ENCODE measurements at regions not wholly inside any gene's neighbourhood (a gene's known extent, or its start where the extent isn't known, plus 50 kb on each side); places are given as distances from the start of the nearest gene placed in this dataset.
A peak's percentile ranks its signal among the peaks of the same experiment; 100 is the strongest.

- no peak for TF ChIP-seq ZC3H10 (CRISPR knock-in tag; IDR thresholded peaks at IDR 0.05)
- TF ChIP-seq ZNF8 (CRISPR knock-in tag; IDR thresholded peaks at IDR 0.05) = no peak
- no peak for TF ChIP-seq TOX (CRISPR knock-in tag; IDR thresholded peaks at IDR 0.05; ENCODE audit: borderline replicate concordance)
- no peak for TF ChIP-seq ZFP3 (CRISPR knock-in tag; IDR thresholded peaks at IDR 0.05)
- no peak for TF ChIP-seq CSDC2 (CRISPR knock-in tag; IDR thresholded peaks at IDR 0.05)
- no peak for TF ChIP-seq ISL1 (CRISPR knock-in tag; IDR thresholded peaks at IDR 0.05)
- TF ChIP-seq PATZ1 (CRISPR knock-in tag; IDR thresholded peaks at IDR 0.05; ENCODE audit: borderline replicate concordance) = no peak
- TF ChIP-seq GLIS3 (CRISPR knock-in tag; IDR thresholded peaks at IDR 0.05) = no peak
- no peak for ATAC-seq
Measured at GRCh38 chr4:31126881-31127398, 406.8 kb downstream of the PCDH7 start.

- TF ChIP-seq POU6F1 (CRISPR knock-in tag; IDR thresholded peaks at IDR 0.05; ENCODE audit: borderline replicate concordance, low read depth) (no peak), OSR1 (CRISPR knock-in tag; IDR thresholded peaks at IDR 0.05) (no peak), CREB5 (CRISPR knock-in tag; IDR thresholded peaks at IDR 0.05; ENCODE audit: low read depth) (no peak), ZNF565 (CRISPR knock-in tag; conservative IDR thresholded peaks at IDR 0.05; ENCODE audit: low read depth) (no peak), TSHZ2 (CRISPR knock-in tag; IDR thresholded peaks at IDR 0.05) (no peak), BACH2 (CRISPR knock-in tag; IDR thresholded peaks at IDR 0.05; ENCODE audit: borderline replicate concordance) (no peak), SNAI2 (CRISPR knock-in tag; IDR thresholded peaks at IDR 0.05) (no peak)
- no peak for ATAC-seq
Measured at GRCh38 chr4:31130930-31131329, 410.8 kb downstream of the PCDH7 start.

GRCh38 chr4:31134720-31135119, 414.6 kb downstream of the PCDH7 start:
- TF ChIP-seq ISL1 (CRISPR knock-in tag; IDR thresholded peaks at IDR 0.05) = no peak
- no peak for ATAC-seq

- ATAC-seq = no peak
- TF ChIP-seq BACH2 (CRISPR knock-in tag; IDR thresholded peaks at IDR 0.05; ENCODE audit: borderline replicate concordance) (no peak), PPARA (CRISPR knock-in tag; IDR thresholded peaks at IDR 0.05; ENCODE audit: borderline replicate concordance) (no peak), OSR1 (CRISPR knock-in tag; IDR thresholded peaks at IDR 0.05) (no peak), ZC3H10 (CRISPR knock-in tag; IDR thresholded peaks at IDR 0.05) (peak; percentile 52; the same call in 1 of the 2 replicates), ZNF565 (CRISPR knock-in tag; conservative IDR thresholded peaks at IDR 0.05; ENCODE audit: low read depth) (no peak)
Measured at GRCh38 chr4:31139767-31140166, 419.6 kb downstream of the PCDH7 start.

- ATAC-seq = no peak
- TF ChIP-seq SNAI2 (CRISPR knock-in tag; IDR thresholded peaks at IDR 0.05) (no peak), ISL1 (CRISPR knock-in tag; IDR thresholded peaks at IDR 0.05) (peak; percentile 55), ZNF8 (CRISPR knock-in tag; IDR thresholded peaks at IDR 0.05) (no peak), TOX (CRISPR knock-in tag; IDR thresholded peaks at IDR 0.05; ENCODE audit: borderline replicate concordance) (no peak), ZC3H10 (CRISPR knock-in tag; IDR thresholded peaks at IDR 0.05) (peak; percentile 74), ZFP30 (CRISPR knock-in tag; IDR thresholded peaks at IDR 0.05) (no peak), ZNF565 (CRISPR knock-in tag; conservative IDR thresholded peaks at IDR 0.05; ENCODE audit: low read depth) (no peak), TSHZ2 (CRISPR knock-in tag; IDR thresholded peaks at IDR 0.05) (no peak), CREB5 (CRISPR knock-in tag; IDR thresholded peaks at IDR 0.05; ENCODE audit: low read depth) (no peak), ESRRG (CRISPR knock-in tag; IDR thresholded peaks at IDR 0.05) (no peak)
Measured at GRCh38 chr4:31141095-31141831, 421.1 kb downstream of the PCDH7 start.

All from SK-N-SH treated with all-trans-retinoic acid at 6 μM for 48 hours (cell line).